ENCODE measurements at regions not wholly inside any gene's neighbourhood (a gene's known extent, or its start where the extent isn't known, plus 50 kb on each side); places are given as distances from the start of the nearest gene placed in this dataset.

DNA sequence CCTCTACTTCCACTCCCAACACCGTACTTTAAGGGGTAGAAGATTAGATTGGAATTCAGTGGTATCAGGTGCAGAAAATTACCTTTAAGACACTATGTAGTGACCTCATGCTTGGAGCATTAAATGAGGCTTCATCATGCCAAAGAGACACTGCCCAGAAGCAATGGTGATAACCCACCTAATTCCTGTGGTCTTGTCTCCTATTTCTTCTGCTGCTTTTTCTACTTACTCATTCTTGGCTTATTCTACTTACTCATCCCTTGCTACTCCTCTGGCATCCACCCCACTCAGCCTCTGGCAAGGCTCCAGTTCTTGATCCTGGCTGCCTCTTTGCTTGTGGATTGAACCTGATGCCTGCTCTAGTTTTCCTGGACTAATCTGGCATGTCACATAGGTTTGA is 62.3 kb upstream of the ADAMTS3 start:
- TF ChIP-seq, protein P1, sequence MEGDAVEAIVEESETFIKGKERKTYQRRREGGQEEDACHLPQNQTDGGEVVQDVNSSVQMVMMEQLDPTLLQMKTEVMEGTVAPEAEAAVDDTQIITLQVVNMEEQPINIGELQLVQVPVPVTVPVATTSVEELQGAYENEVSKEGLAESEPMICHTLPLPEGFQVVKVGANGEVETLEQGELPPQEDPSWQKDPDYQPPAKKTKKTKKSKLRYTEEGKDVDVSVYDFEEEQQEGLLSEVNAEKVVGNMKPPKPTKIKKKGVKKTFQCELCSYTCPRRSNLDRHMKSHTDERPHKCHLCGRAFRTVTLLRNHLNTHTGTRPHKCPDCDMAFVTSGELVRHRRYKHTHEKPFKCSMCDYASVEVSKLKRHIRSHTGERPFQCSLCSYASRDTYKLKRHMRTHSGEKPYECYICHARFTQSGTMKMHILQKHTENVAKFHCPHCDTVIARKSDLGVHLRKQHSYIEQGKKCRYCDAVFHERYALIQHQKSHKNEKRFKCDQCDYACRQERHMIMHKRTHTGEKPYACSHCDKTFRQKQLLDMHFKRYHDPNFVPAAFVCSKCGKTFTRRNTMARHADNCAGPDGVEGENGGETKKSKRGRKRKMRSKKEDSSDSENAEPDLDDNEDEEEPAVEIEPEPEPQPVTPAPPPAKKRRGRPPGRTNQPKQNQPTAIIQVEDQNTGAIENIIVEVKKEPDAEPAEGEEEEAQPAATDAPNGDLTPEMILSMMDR (IDR thresholded peaks at IDR 0.05), result no peak
- no peak for TF ChIP-seq EZH2 (IDR thresholded peaks at IDR 0.05; ENCODE audit: borderline replicate concordance, insufficient read depth, low read depth, low read length, poor library complexity, severe bottlenecking)
